ENCODE measurements at regions not wholly inside any gene's neighbourhood (a gene's known extent, or its start where the extent isn't known, plus 50 kb on each side); places are given as distances from the start of the nearest gene placed in this dataset.

DNA sequence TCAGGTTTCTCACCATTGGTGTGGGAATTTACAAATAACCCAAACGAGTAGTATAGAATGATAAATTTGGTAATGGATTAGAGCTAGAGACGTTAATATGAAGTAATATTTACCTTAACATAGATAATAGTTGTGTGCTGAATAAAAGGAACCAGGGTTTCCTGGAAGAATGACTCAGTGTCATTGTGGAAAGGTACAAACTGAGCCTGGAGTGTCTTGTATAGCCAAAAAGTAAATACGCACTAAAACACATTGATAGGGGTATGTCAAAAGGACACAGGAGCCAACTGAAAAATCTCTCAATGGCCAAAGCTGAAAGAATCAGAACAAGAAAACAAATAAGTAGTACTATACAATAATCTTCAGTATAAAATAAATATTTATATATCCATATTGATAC, 363.5 kb downstream of the SLCO4C1 start:
- DNase-seq (ENCODE audit: low spot score), result no peak

DNA sequence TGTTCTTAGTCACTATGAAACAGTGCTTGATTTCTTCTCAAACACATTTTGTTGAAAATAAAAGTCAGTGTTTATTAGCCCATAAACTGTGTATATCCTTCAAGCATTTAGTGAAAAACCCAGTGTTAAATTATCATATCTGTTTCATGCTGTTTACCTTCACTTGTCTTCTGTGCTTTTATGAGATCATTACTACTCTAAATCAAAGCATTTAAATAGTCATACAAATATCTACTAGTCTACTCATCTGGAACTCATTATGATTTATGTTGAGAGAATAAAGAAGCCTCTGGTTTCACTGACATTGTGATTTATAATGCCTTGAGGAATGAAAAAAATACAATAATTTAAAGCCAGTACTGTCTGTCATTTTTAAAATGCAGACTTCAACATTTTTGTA, 366.5 kb downstream of the SLCO4C1 start:
- DNase-seq (ENCODE audit: low spot score), result no peak

DNA sequence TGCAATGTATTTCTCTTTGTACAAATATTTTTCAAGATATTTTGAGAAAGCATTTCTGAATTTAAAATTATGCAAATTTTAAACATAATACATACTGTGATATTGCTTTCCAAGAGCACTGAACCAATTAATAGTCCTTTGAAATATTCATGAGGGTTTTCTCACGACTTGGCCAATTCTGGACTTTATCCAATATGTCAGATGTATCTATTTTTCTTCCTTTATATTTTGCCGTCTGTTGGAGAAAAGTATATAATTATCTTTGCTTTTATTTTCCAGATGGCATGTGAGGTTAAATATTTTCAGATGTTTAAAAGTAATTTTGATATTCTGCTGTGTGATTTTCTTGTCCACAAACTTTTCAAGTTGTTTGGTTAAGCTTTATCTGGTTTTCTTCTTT, 378.9 kb downstream of the SLCO4C1 start:
- no peak for DNase-seq (ENCODE audit: low spot score)

DNA sequence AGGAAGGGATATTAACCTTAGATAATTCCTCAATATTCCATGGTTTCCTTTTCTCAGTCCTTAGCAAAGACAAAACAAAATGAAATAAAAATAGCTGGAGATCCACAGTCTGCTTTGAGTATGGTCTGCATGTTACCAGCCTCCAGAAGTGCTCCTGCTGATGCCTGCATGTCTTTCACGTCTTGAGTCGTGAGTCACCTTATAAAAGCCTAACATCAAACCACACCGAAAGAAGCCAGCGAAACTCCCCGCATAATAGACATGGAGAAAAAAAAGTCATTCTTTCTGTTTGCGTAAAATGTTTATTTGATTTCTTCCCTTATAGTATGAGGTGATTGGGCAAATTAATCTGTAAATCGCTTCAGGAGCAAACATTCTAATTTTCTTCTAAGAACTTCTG, 380.5 kb downstream of the SLCO4C1 start:
- DNase-seq (ENCODE audit: low spot score), result no peak

DNA sequence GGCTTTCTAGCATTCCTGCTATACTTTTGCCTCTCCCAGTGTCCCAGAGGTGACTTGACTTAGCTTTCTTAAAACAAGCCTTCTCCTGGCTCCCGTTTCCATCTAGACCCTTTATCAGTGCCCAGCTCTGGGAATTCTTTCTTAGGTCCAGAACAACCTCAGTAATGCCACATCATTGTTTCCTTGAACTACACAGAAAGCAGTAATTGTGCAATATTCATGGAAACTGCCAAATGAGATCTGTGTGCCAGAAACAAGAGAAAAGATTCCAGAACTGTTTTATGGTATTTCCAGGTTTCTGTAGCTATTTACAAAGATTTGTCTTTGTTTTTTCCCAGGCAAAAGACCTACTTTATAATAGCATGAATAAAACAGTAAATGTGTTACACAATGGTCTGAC, 391.3 kb downstream of the SLCO4C1 start:
- no peak for DNase-seq (ENCODE audit: low spot score)

DNA sequence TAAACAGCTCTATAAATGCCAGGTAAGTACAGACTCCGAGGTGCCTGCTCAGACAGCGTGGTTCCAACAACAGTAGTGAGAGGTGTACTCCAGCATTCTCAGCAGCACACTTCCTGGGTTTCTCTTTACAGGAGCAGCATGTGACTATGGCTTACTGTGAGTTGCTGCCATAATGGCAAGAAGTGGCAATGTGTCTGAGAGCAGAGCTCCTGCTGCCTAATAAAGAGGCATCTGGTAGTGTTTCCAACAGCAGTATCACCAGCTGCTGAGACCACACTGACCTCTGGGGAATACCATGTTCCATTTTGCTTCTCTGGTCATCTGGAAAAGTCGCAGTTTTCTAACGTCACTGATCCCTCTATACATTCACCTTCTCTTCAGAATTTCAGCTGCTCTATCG, 398.2 kb downstream of the SLCO4C1 start:
- DNase-seq (ENCODE audit: low spot score), result no peak

DNA sequence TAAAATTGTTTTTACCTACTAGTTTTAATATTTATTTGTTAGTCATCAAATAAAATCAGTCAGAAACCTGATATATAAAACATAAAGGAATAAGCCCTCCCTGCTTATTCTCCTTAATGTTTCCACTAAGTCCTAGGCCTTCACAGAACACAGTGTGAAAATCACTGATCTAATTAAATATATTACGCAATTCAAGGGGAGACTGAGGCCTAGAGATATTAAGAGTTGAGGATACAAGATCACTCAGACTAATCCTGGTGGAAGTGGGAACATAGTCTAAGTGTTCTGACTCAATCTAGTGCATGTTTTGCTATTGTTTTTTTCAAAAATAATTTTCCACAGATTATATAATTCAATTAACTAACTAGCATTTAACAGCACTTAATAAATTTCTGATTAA, 401.1 kb downstream of the SLCO4C1 start:
- DNase-seq (ENCODE audit: low spot score), result no peak

DNA sequence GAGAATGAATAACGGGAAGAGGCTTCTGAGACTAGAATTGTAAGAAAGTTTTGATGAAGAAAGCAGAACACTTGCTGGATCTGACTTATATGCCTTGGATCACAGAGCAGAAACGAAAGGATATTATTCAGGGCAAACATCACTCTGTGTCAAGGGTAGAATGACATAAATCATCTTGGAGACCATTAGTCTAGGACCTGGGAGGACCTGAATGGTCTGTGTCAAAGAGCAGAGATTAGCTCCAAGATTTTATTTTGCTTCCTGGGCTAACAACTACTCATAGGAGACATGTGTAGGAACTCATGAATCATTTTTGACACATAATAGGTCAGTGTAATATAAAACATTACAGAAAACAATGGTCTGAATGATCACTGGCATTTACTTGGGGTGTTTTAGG, 417.9 kb downstream of the SLCO4C1 start:
- DNase-seq (ENCODE audit: low spot score), result no peak

DNA sequence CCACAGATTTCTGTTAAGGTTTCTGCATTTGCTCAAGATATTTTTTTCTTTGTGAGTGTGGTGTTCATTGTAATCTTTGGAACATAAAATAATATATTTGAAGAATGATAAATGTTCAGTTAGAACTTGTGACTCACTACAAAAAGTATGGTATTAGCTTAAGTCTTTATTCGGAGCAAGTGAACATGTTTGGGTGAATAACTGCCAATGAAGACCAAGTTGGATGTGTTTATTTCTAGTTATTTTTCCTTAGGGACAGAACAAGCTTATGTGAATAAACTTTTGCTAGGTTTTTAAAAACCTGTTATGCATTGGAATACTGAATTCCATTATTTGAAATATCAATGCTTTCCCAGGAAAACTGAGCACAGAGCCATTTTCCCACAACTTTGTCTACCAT, 418.6 kb downstream of the SLCO4C1 start:
- no peak for DNase-seq (ENCODE audit: low spot score)

DNA sequence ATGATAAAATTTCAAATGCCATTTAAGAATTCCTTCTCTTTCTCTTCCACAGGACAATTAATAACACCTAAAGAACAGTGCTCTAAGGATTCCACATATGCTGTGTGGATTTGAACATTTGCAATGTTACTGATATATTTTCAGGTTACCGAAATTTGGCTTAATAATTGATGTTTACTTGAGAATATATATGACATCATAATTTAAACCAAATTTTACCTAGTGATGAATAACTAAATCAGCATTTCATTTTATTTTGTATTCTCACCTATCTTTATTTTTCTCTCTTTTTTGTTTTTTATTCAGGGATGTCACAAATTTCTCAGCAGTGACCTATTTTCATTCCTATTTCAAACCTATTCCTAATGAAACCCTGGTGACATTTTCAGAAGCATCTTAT, 429.6 kb downstream of the SLCO4C1 start:
- no peak for DNase-seq (ENCODE audit: low spot score)

DNA sequence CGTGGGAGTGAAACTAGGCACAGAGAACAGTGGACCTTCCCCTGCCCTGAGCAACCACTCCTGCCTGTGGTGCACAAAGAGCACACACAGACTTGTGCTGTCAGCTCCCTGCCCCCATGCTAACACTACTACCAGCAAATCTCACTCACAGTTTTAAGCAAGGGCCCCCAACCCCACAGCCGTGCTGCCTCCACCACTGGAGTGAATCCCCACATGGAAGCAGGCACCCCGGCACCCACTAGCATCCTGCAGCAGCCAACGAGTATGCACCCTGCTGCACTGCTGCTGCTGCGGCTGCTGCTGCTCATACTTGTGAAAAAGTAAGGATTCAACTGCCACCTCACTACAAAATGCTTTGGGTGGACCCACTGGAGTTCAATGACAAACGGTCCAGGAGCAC, 435.5 kb downstream of the SLCO4C1 start:
- DNase-seq (ENCODE audit: low spot score), result no peak

DNA sequence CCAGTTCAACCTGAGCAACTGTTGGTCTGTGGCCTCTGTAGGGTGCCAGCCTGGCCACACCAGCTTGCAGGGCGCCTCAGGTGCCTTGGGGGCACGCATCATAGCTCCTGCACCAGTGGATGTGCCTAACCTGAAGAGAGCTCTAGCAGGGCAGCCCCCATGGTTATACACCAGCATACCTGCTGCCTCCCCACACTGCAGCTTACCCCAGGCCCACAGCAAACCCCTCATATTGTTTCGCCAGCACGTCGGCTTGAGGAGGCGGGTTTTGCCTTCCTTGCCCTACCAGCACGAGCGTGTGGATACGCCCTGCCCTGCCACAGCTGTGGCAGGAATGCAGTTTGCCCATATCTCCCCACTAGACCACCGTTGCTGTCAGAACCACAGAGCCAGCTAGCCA, 435.9 kb downstream of the SLCO4C1 start:
- DNase-seq (ENCODE audit: low spot score), result no peak

DNA sequence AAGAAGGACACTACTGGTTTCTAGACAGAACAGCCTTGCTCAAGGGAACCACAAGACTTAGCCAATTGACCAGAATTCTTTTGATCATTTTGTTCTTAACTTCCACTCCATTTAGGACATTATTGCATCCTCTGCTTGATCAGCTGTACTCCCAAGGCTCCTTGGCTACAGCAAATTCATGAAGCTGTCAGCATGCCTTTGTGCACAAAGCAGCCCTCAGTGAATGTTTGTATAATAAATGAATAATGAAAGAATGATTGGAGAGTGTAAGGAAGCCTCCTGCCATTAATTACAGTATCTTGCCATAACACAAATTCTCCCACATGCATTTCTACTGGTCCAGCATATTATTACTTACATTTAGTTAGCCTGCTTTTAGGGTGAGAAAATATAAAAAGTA, 449.6 kb downstream of the SLCO4C1 start:
- no peak for DNase-seq (ENCODE audit: low spot score)

DNA sequence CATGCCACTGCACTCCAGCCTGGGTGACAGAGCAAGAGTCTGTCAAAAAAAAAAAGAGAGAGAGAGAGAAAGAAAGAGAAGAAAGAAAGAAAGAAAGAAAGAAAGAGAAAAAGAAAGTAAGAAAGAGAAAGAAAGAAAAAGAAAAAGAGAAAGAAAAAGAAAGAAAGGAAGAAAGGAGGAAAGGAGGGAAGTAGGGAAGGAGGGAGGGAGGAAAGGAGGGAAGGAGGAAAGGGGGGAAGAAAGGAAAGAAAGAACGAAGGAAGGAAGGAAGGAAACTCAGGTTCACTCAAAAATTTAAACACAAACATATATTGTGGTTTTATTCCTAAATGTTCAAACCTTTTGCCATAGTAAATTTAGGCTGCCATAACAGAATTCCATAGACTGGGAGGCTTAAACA, 453.0 kb downstream of the SLCO4C1 start:
- no peak for DNase-seq (ENCODE audit: low spot score)

DNA sequence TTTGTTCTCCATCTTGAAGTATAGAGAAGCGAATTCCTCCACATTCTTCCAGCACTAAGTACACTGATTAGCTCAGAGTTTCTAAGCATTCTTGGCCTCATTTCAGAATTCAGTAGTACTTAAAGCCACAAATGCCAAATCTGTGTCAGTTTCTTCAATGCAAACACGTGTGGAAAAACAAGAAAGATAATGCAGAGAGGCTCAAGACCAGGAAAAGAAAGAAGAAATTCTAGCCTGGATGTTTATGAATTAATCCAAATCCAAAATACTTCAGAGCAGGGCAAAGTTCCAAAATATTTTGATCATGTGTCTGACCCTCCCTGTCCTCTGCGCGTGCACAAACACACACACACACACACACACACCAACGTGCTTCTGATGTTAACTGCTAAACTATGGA, 457.6 kb downstream of the SLCO4C1 start:
- DNase-seq (ENCODE audit: low spot score), result no peak

DNA sequence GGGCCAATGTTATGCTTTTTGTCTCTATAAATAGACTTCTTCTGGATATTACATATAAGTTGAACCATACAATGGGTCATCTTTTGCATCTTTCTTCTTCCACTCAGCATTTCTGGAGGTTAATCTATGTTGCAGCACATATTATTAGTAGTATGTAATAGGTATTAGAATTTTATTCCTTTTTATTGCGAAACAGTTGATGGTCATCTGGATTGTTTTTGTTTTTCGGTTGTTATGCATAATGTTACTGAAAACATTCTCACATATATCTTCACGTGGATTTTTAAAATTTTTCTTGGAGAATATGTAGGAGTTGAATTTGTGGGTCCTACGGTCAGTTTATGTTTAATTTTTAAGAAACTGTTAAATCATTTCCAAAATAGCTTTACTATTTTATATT, 466.8 kb downstream of the SLCO4C1 start:
- DNase-seq (ENCODE audit: low spot score), result no peak

DNA sequence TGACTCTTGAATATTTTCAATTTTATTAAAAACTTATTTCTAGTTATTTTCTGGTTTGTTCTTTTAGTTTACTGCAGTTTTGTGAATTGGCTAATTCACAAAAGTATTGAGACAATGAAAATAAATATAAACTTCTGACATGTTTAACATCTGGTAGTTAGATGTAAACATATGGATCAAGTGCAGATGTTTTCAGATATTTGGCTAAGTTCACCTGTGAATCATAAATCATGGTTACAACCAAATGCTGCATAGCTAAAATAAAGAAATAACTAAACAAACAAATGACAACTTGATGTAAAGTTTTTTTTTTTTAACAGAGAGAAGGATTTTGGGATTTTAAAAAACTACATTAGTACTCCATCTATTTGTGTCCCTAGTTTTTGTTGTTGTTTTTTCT, 484.6 kb downstream of the SLCO4C1 start:
- DNase-seq (ENCODE audit: low spot score), result no peak

DNA sequence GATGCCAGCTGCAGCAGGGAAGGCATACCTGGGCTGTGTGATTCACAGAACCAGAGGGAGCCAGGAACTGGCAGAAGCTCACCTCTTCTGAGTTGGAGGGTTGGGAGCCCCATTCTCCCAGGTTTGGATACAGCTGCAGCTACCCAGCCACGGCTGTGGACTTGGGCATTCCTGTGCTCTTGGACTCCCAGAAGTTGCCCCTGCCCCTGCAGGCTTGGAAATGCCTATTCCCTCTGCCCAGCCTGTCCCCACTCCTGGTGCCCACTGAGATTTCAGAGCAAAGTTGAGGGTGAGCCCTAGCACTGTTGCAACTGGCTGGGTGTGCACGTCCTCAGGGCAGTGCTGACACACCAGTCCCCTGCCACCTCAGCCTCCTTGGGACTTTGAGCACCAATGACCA, 489.7 kb downstream of the SLCO4C1 start:
- DNase-seq (ENCODE audit: low spot score), result no peak

DNA sequence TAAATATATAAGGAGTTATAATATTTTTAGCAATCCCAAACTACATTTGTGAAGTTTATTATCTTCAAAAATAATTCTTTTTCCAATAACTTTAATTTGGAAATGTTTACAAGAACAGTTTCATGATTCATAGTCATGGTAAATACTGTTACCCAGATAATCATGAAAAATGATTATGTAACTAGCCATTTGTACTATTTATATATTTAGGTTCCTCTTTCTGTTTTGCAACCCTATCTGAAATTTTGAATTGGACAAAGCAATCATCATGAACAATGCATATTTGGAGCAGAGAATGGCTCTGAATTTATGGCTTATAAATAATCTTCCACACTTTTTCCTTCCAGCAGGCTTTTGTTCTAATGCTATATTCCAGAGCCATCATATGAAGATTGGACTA, 499.7 kb downstream of the SLCO4C1 start:
- DNase-seq (ENCODE audit: low spot score), result no peak

DNA sequence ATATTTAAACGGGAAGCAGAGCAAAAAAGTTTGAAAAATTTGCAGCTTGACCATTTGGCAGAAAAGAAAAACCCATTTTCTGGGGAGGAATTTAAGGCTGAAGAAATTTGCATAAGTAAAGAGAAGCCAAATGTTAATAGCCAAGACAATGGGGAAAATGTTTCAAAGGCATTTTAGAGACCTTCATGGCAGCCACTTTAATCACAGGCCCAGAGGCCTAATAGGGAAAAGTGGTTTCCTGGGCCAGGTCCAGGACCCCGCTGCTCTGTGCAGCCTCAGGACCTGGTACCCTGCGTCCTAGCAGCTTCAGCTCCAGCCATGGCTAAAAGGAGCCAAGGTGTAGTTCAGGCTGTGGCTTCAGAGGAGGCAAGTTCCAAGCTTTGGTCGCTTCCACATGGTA, 507.3 kb downstream of the SLCO4C1 start:
- DNase-seq (ENCODE audit: low spot score), result no peak

DNA sequence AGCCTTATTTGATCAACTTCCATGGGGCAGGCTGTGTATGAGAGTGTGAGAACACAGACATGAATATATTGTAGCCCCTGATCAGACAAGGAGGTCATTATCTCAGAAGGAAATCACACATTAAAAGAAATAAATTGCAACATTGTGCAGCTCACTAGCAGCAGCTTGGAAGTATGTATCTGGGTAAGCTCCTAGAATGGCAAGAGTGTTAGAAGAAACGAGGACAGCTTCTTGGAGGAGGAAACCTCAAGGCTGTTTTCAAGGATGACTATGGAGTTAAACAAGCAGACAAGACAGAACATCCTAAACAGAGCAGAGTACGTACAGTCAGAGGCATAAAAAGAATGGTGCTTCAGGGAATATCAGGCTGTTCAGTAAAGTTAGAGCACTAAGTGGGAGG, 511.0 kb downstream of the SLCO4C1 start:
- no peak for DNase-seq (ENCODE audit: low spot score)

DNA sequence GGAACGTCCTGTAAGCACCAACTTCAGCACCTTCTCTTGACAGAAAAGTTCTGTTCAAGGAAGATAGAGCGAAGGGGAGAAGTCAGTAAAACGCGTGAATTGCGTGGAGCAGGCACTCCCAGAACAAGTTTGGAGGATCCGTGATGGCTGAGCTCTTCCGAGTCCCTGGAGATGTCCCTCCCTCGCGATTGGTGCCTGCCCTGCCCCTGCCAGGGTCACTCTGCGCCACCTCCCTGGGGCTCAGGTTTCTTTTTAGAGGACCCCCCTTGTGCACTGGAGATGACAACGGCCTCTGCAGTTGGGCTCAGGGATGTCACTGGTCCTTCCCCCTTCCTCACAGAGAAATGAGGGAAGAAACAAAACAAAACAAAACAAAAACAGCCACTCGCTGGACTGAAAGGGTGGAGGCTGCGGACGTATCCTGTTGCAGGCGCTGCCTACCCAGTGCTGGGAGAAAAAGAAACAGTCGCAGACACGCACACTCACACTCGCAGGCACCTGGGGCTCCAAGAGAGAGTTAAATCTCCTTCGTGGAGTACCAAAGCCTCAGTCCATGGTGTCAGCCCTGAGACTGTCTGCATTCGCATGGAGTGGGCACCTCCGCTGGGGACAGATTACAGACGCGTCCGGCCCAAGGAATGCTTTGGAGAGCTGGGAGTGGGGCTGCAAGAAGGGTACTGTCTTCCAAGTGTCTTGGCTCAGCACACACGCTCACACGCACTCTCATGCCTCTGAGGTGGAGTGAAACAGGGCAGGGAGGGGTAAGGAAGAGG, 512.7 kb downstream of the SLCO4C1 start:
- no peak for DNase-seq (ENCODE audit: low spot score)

DNA sequence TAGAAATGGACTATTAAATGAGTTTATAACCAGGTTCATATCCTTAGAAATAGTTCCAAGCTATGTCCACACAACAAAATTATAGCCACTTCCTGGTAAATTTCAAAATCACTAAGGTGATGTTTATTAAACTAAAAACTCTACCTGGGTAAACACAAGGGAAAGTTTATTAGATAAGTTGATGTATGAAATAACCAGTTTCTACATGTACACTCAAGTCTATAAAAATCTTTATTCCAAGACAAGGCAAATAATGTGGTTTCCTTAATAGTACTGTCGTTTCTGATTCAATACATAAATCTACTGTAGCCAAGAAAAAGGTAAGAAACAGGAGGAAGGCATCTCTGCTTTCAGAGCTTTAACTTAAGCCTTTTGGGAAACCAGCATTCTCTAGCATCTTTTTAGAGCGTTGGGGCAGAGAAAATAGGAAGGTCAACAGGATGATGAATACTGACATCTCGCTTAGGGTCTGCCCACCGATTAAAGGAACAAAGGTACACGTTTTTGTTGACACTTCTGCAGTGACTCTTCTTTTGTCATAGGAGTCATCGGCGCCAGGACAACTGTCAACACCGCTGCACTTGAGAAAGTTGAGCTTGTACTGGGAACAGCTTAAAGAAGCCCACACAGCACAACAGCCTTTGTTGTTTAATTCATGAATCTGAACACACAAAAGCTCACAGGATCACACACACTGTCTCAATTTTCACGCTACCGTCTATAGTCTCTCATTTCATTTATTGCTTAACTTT, 513.6 kb downstream of the SLCO4C1 start:
- no peak for DNase-seq (ENCODE audit: low spot score)

DNA sequence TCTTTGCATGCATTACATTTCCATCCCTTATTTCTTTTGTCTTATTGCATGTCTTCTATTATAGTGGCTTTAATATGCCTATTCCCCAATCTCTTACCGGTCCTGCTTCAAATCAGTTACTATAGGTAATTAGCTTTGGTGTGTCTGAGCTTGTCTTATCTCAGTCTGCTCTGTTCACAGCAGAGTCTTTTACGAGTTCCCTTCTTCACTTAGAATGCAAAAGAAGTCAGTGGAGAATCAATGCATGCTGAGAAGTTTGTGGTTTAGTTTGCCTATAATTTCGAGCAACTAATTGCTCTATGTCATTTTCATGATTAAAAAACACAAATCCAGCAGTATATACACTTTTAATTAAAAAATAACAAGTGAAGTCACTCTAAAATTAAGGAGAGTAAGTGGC, 545.0 kb downstream of the SLCO4C1 start:
- no peak for DNase-seq (ENCODE audit: low spot score)

Measured in AG08396 (cell line).